ENCODE measurements at regions not wholly inside any gene's neighbourhood (a gene's known extent, or its start where the extent isn't known, plus 50 kb on each side); places are given as distances from the start of the nearest gene placed in this dataset.

- TF ChIP-seq CTCF (IDR thresholded peaks at IDR 0.05) (no peak), POLR2A (IDR thresholded peaks at IDR 0.05) (no peak)
These were observed 471.4 kb downstream of the RAP2B start for GRCh38 chr3:153633407-153633806.

Data from heart left ventricle (tissue), 13 donors.